GM21360 (cell line): ENCODE measurements at regions not wholly inside any gene's neighbourhood (a gene's known extent, or its start where the extent isn't known, plus 50 kb on each side); places are given as distances from the start of the nearest gene placed in this dataset.

ENCODE experiments used
- ATAC-seq: cut with Tn5 transposase; IDR thresholded peaks from one replicate; pipeline ENCODE4 v1.9.1; 2021; ENCODE audit warnings: mild to moderate bottlenecking, moderate library complexity; ENCODE audit not compliant: unreplicated experiment

DNA sequence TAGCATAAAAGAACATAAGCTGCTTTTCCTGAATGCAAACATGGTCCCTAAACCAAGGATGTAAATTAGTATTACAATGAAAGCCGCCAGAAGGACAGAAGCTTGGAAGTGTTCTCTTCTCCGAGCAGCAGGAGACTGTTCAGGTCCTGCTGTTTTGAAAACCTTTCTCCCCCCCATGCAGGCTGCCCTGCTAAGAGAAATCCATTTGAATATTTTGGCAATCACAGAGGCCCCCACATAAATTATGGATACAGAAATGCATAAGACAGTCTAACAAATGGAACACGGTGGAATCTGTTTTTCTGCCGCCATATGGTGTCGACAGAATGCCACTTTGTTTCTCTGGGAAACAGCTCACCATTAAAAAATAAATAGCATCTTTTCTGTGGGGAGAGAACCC, 600.4 kb upstream of the KLHL29 start:
- ATAC-seq, result no peak

DNA sequence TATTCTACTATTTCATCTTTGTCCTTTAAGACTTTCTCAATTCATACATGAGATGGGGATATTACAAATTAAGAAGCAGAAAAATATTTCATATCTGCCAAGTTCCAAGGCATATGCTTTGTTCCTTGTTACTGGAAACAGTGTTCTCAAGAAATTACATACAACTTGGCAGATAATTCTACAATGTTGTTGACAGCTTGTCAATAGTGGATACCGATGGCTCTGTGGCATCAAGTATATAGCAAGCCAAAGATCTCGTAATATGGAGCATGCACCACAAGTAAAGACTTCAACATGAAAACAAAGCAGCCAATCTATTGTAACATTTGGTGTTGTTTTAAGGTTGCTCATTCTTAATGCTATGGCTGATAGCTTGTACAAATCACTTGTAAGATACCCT, 598.2 kb upstream of the KLHL29 start:
- ATAC-seq, result no peak

DNA sequence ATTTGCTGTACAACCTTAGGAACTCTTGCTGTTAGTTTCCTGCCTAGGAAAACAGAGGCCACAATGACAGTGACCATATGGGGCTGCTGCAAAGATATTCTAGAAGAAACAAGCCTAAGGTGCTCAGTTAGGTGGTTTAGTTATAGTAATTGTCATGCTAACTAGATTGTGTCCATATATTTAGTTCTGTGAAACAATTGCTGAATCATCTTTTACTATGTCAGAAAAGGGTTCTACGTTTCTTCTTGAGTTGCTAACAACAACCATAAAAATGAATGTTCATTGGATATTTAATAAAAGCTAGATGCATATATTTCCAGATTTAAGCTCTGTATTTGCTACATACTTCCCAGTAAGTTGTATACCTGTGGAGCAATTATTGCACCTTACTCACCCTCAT, 597.2 kb upstream of the KLHL29 start:
- no peak for ATAC-seq

DNA sequence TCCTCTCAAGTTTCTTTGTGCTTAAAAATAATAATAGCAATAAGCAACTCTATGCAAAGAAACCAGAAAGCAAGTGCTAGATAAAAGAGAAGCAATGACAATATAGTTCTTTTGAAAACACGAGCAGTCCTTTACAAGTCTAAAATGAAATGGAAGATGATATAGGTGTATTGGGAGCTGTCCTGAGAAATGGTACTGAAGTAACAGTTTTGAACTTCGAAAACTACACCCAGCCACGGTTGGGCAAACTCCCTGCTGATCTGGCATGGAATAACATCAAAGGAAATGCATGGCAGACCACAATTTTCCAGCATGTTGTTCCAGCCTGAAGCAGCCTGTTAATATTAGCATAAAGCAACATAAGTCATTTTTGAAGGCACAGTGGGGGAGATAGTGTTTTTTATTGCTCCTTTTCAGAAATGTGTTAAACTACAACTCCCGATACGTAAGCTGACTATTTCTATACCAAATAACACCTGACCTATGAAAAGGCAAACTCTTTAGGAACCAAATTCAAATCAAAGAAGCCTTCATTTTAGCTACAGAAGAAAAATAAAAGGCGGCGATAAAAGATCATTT, 596.1 kb upstream of the KLHL29 start:
- no peak for ATAC-seq

DNA sequence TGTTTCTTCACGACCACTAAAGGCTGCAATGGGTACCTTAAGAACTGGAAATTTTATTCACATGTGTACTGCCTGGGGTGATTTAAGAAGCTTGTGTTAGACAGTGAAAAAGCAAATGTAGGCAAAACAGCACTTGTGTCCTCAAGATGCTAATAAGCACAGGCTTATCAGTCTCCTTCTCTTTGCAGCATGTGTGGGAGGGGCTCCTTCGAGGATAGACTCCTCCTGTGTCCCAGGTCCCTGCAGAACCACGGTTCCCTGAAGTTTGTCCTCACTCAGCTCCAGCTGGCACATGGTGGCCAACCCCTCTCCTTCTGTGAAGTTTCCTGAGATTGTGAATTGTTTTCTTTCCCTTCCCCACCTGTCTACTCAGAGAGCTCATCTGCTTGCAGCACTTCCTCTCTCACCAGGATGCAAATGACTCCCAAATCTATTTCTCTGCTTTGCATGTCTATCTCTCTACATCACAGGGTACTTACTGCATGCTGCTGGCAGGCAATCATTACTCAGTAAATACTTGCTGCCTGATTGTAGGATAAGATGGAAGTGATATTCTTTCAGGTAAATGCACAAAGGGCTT, 589.6 kb upstream of the KLHL29 start:
- no peak for ATAC-seq

DNA sequence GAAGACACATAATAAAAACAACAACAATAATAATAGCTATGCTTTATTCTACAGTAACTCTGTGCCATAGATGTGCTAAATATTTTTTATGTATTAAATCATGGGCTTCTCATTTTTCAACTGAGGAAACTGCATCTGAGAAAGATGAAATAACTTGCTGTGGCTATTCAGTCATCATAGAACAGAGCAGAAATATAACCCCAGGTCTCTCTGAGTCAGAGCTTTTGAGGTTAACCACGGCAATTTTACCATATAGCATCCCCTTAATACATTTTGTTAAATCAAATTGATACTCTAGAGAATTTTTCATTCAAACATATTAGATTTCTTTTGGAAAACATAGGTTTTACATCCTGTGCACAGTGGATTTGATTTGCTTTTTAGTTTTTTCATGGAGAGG, 586.6 kb upstream of the KLHL29 start:
- ATAC-seq, result no peak

DNA sequence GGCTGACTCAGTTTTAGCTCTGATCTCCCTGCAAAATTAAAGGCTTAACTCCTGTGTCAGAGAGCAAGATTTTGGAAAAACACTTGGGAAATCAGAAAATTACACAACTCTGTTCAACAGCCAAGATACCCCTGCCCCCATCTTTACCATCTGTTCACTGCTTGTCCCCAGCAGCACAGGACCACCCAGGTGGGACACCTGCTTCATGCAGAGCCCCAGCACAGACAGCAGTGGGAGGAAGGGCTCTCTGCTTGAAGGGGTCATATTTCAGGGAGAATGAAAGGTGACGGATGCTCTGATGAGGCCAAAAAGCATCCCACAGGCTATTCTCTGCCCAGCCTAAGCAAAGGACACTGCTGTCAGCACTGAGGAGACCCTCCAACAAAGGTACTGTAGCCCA, 584.6 kb upstream of the KLHL29 start:
- no peak for ATAC-seq

DNA sequence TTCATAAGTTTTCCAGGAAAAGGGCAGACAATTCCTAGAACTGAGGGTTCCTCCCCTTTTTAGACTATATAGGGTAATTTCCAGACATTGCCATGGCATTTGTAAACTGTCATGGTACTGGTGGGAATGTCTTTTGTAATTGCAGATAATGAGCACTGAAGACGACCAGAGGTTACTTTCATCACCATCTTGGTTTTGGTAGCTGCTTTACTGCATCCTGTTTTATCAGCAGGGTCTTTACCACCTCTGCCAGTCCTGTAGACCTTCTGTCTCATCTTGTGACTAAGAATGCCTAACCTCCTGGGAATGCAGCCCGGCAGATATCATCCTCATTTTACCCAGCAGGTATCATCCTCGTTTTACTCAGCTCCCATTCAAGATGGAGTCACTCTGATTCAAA, 583.9 kb upstream of the KLHL29 start:
- no peak for ATAC-seq

DNA sequence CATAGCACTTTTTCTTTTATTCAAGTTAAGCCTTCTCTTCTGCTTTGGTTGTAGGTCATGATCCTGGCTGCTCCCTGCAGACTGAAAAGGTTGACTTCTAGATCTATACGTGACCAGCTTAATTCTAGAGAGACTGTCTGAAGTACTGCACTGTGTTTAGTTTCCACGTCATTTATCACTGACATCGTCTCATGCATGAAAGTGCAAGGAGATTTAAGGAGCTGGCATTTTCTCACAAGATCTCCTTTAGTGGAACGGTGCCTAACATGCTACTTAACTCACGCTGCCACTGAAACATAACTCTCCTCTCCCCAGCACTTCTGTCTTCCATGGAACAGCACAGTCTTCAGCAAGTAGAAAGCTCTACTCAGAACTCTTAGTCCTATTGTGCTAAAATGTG, 583.0 kb upstream of the KLHL29 start:
- no peak for ATAC-seq

DNA sequence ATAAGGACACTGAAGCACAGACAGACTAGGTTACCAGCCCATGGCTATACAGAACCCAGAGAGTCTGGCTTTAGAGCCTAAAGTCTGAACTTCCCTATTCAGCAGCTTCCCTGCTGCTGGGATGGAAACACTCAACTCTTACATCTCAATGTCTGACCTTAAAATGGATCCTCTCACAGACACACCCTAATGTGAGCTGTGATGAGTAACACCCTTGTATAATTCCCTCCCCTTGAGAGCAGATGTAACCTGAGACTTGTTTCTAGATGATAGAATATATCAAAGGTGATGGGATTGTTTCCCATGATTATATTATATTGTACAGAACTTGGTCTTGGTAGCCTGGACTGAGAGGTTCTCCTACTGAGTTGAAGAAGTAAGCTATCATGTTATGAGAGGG, 577.1 kb upstream of the KLHL29 start:
- no peak for ATAC-seq

DNA sequence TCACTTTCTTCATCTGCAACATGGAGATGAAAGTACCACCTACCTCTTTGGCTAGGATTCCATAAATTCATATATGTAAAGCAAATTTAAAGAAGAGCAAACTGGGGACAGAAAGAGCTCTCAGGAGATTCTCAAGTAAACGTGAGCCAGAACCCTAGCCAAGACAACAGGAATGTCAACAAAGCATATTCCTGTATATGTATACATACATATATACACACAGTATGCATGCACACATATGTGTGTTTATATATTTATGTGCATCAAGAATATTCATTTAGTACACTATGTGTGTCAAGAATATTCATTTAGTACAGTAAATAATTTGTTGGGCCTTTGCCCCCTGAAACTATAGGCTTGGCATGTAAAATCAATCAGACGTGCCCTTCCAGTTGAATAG, 574.4 kb upstream of the KLHL29 start:
- ATAC-seq, result no peak

DNA sequence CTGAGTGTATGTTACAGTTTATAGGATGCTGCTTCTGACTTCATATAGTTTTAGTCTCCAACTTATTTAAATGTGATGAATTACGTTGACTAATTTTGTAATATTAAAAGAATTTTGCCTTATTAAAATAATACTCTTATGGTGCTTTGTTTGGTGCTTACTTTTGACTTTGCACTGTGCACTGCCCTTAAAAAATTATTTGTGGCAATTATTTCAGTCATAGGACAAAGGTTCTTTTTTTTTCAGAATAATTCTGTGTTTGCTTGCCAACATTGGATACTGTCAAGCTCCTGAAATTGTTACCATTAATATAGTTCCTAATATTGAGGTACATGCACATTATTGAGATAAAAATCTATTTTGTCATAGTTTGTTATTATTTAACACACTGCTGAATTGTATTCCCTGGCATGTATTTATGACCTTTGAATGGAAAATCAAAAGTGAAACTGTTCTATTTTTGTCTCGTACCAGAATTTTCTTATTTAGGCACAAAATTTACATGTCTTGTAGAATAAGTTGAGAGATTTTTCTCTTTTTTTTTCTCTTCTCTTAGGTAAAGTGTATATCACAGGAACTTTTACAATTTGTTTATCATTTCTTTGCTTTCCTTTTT, 572.8 kb upstream of the KLHL29 start:
- no peak for ATAC-seq

DNA sequence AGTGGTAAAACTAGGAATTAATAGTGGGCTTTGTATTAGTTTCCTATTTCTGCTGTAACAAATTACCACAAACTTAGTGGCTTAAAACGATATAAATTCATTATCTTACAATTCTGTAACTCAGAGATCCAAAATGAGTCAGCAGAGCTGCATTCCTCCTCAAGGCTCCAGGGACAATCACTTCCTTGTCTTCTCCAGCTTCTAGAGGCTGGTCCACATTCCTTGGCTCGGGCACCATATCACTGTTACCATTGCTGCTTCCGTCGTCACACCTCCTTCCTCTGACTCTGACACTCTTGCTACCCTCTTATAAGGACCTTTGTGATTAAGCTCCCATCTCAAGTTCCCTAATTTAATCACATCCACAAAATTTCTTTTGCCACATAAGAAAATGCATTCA, 567.8 kb upstream of the KLHL29 start:
- ATAC-seq, result no peak

DNA sequence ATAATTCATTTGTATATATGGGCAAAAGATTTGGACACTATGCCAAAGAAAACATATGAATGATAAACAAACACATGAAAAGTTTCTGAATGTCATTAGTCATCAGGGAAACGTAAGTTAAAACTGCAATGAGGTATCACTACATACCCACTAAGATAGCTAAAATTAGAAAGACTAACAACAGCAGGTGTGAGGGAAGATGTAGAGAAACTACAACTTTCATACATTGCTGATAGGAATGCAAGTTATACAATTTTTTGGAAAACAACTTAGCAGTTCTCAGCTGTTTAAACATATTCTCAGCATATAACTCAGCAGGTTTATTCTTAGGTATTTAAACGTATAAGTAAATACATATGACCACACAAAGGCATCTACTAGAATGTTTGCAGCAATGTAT, 563.5 kb upstream of the KLHL29 start:
- ATAC-seq, result no peak

DNA sequence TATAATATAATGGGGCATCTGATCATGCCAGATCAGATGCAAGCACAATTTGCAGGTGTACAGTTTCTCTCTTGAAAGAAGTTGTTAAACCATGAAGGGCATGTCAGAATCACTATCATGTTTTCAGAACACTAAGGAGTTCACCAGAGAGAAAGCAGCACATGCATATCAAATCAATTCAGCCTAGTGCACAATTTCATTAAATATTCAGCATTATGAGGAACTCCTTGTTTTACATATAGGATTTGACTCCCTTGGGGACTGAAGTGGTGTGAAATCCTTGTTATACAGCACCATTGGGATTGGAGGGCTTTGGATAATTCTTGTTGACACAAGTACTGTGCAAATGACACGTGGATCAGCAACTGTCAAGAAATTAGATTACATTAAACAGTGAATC, 562.1 kb upstream of the KLHL29 start:
- no peak for ATAC-seq

DNA sequence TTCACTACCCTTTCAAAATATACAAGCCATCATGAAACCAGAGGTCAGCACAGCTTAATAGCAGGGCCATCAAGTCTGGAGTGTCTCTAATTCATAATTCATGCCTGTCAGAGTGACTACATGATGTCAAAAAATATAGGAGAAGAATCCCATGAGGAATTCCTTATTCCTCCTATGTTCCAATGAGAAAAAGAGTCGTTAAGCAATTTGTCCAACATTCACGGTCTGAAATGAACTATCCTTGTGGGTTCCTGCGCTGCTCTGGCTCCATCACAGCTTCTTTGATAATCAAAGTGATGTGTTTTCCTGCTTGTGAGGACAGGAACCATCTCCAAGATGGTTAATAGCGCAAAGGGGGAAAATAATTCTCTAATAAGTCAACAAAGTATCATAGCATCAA, 560.4 kb upstream of the KLHL29 start:
- ATAC-seq, result no peak

DNA sequence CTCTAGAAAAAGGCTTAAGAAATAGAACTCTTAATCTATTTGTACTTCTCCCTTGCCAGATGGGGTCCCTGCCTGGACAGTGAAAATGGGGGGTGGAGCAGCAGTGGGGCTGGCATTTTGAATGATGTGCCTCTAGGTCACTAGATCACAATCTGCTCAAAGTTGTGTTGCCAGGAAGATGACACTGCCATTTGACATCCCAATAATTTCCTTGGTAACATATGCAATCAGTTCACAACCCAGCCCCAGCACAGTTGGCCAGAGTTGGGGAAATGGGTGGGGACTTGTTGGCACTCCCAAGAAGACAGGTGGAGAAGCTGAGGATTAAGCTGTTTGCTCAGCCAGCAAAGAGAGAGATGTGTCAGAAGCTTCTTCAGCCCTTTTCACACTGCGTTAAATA, 558.3 kb upstream of the KLHL29 start:
- no peak for ATAC-seq

DNA sequence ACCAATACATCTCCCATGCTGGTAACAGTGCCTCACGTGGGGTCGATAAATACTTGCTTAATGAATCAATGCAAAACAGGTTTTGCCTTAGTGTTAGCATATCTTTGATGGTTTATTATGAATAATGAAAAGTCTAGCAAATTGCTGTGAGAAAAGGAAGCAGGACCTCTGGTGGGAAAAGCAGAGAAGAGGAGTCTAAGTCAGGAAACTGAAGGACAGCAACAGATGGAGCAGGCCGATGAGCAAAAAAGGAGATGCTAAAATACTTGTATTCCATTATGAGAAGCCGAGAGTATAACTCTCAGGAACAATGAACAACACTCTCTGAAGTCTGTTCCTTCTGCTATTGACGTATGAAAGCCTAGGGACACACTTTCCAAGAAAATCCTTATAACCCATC, 555.2 kb upstream of the KLHL29 start:
- no peak for ATAC-seq

DNA sequence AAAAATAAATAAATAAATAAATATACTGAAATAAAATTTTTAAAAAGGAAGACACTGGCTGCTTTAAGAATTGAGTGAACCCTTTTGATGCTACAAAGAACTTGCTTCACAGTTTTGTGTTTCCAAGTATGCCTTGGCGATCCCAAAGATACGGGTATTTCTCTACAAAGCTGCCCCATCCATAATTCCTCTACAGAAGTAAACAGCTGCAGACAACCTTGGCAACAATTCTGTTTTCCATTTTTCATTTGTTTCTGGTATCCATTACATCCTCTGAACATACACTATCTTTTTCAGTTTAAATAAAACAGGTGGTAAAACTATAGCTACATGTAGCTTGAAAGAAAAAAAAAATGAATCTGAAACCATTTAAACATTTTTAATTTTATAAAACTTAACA, 552.8 kb upstream of the KLHL29 start:
- ATAC-seq, result no peak

DNA sequence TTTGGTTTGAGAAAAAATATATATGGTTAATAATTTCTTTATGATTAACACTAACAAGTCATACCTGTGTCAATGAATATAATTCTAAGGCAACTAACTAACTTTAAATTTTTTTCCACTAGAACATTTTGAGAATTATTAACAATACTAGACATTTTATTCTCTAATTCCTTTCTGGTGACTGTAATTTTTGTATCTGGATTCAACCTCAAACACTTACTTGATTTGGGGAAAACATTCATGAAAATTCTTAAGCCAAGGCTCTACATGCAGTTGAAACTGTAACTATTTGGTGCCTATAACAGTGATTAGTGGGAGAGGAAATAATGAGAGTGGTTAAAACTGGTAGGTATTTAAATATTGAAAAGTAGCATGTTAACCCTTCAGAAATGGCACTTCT, 546.5 kb upstream of the KLHL29 start:
- no peak for ATAC-seq

DNA sequence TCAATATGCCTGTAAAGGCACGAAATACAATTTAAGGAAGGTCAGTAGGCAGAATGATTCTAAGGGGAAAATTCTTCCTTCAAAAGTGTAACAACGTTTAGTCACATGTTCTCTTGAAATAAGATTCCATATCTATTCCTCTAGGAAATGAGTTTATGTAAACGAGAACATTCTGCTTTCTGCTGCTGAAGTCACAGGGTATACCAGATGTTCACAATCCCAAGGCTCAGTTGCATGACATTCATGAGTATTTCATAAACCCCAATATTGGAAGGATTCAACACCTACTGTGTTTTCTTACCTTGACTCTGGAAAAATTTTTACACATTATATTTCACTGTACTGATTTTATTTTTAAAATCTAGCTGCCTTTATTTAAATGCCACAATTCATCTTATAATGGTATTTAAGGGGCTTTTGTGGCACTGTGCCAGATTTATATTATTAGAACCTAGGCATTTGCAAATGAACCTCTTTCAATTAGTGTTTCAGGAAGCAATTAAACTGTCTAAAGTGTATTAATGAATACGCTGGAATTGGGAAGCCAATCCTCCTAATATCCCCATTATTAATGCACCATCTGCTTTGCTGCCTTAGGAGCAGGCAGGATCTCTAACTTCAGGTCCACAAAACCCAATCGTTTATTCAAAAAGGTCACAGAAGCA, 542.6 kb upstream of the KLHL29 start:
- ATAC-seq, result no peak

DNA sequence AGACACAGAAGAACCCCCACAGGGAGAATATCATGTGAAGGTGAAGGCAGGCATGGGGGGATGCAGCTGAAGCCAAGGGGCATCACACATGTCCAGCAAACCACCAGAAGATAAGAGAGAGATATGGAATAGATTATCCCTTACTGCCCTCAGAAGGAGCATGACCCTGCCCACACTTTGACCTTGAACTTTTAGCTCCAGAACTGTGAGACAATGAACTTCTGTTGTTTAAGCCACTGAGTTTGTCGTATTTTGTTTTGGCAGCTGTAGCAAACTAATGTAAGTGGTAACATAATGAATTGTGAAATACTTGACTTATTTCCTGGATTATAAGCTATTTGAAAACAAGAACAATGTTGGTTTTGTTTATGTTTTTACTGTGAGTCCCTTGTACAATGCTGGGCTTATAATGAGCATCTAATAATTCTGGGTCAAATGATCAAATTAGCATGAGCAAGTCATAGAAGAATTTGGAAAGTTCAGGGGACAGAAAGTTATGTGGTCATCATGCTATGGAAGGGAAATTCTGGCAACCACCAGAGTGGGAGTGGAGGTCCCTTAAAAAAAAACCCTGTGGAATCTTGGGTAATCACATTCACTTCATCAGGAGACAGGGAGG, 541.0 kb upstream of the KLHL29 start:
- no peak for ATAC-seq
